Skeletal muscle cell (primary cell): ENCODE measurements at regions not wholly inside any gene's neighbourhood (a gene's known extent, or its start where the extent isn't known, plus 50 kb on each side); places are given as distances from the start of the nearest gene placed in this dataset.
"Not testable (repeated sequence)": the region's sequence is repeated elsewhere in the genome, so short reads cannot be mapped to it uniquely, and the experiment has no call there.

Source experiments
- DNase-seq: peaks from one replicate; pipeline ENCODE4 v3.0.0-alpha.2; 2010; ENCODE audit warnings: low read depth
- H3K4me3 ChIP-seq: 2 replicates; pipeline ENCODE4 v1.5.1; 2011; ENCODE audit warnings: low read depth, mild to moderate bottlenecking, control low read depth, low read length, moderate library complexity

GRCh38 chr11:87892291-87892690, 283.0 kb downstream of the RAB38 start:
- no peak for DNase-seq
- H3K4me3 ChIP-seq: no peak overlapping the region

- no peak overlapping the region for H3K4me3 ChIP-seq
- no peak for DNase-seq
These were observed 286.1 kb downstream of the RAB38 start for GRCh38 chr11:87889126-87889525.

GRCh38 chr11:87885084-87885483, 290.2 kb downstream of the RAB38 start:
- H3K4me3 ChIP-seq, DNase-seq: not testable (repeated sequence)

GRCh38 chr11:87879118-87879517, 296.1 kb downstream of the RAB38 start:
- H3K4me3 ChIP-seq: no peak overlapping the region
- DNase-seq: no peak

- DNase-seq: peak; percentile 25
- no peak overlapping the region for H3K4me3 ChIP-seq
These were observed 296.8 kb downstream of the RAB38 start for GRCh38 chr11:87878373-87878825.

- H3K4me3 ChIP-seq: no peak overlapping the region
- DNase-seq: no peak
These were observed 304.2 kb downstream of the RAB38 start for GRCh38 chr11:87871056-87871455.

- no peak for DNase-seq
These were observed 305.2 kb downstream of the RAB38 start for GRCh38 chr11:87870086-87870485.

GRCh38 chr11:87866951-87867350, 308.3 kb downstream of the RAB38 start:
- DNase-seq: no peak
- no peak overlapping the region for H3K4me3 ChIP-seq

More at GRCh38 chr11:87870086-87870485, 305.2 kb downstream of the RAB38 start:
- H3K4me3 ChIP-seq: no peak overlapping the region

GRCh38 chr11:87861030-87861429, 314.2 kb downstream of the RAB38 start:
- no peak overlapping the region for H3K4me3 ChIP-seq
- no peak for DNase-seq

GRCh38 chr11:87859636-87860035, 315.6 kb downstream of the RAB38 start:
- no peak overlapping the region for H3K4me3 ChIP-seq
- DNase-seq: peak; percentile 15

GRCh38 chr11:87851827-87852226, 323.4 kb downstream of the RAB38 start:
- H3K4me3 ChIP-seq: no peak overlapping the region
- no peak for DNase-seq

- peak; percentile 25 for DNase-seq
- H3K4me3 ChIP-seq: no peak overlapping the region
These were observed 324.0 kb downstream of the RAB38 start for GRCh38 chr11:87851234-87851633.

- H3K4me3 ChIP-seq: no peak overlapping the region
- DNase-seq: no peak
These were observed 326.0 kb downstream of the RAB38 start for GRCh38 chr11:87849216-87849615.

- no peak for DNase-seq
- no peak overlapping the region for H3K4me3 ChIP-seq
These were observed 334.5 kb downstream of the RAB38 start for GRCh38 chr11:87840786-87841185.

- no peak for DNase-seq
- H3K4me3 ChIP-seq: no peak overlapping the region
These were observed 343.0 kb downstream of the RAB38 start for GRCh38 chr11:87832211-87832610.

- DNase-seq: no peak
- no peak overlapping the region for H3K4me3 ChIP-seq
These were observed 355.2 kb downstream of the RAB38 start for GRCh38 chr11:87820011-87820410.

GRCh38 chr11:87819151-87819550, 356.1 kb downstream of the RAB38 start:
- H3K4me3 ChIP-seq: no peak overlapping the region
- no peak for DNase-seq

- H3K4me3 ChIP-seq: no peak overlapping the region
These were observed 362.5 kb downstream of the RAB38 start for GRCh38 chr11:87812571-87813365.

GRCh38 chr11:87810486-87810885, 364.8 kb downstream of the RAB38 start:
- H3K4me3 ChIP-seq: no peak overlapping the region
- DNase-seq: no peak

More at GRCh38 chr11:87812571-87813365, 362.5 kb downstream of the RAB38 start:
- no peak for DNase-seq

GRCh38 chr11:87809256-87809655, 366.0 kb downstream of the RAB38 start:
- DNase-seq: no peak

GRCh38 chr11:87804176-87804575, 371.1 kb downstream of the RAB38 start:
- DNase-seq: no peak
- no peak overlapping the region for H3K4me3 ChIP-seq

More at GRCh38 chr11:87809256-87809655, 366.0 kb downstream of the RAB38 start:
- H3K4me3 ChIP-seq: no peak overlapping the region
